Stimulated activated CD4-positive, alpha-beta T cell treated with anti-CD3 and anti-CD28 coated beads, Interleukin-1b, Interleukin-23, amount 100 ng/mL, for 48 hours (primary cell): ENCODE measurements at regions not wholly inside any gene's neighbourhood (a gene's known extent, or its start where the extent isn't known, plus 50 kb on each side); places are given as distances from the start of the nearest gene placed in this dataset.
"Not testable (repeated sequence)": the region's sequence is repeated elsewhere in the genome, so short reads cannot be mapped to it uniquely, and the experiment has no call there.

Experiments used
- DNase-seq: peaks from one replicate; pipeline ENCODE4 v3.0.0-alpha.2; 2020

GRCh38 chr2:142756430-142756829 lies 121.0 kb upstream of the KYNU start:
- DNase-seq, result no peak

- no peak for DNase-seq
These were observed 122.3 kb upstream of the KYNU start for GRCh38 chr2:142755191-142755590.

DNA sequence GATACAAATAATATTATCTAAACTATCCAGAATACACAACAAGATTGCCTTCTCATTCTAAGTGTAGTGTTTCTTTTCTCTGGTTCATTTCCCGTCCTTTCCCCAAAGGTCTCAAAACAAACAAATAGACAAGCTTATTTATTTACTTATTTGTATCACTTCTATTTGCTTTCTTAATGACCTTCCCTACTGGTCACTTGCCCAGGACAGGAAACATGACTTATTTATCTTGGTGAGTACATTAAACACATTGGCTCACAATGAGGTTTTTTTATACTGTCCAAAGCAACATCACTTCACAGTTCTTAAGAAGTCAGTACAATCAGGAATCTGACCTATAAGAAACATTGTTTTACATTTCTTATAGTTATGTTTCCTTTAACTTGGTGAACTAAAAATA lies 123.3 kb upstream of the KYNU start:
- DNase-seq, result no peak

DNA sequence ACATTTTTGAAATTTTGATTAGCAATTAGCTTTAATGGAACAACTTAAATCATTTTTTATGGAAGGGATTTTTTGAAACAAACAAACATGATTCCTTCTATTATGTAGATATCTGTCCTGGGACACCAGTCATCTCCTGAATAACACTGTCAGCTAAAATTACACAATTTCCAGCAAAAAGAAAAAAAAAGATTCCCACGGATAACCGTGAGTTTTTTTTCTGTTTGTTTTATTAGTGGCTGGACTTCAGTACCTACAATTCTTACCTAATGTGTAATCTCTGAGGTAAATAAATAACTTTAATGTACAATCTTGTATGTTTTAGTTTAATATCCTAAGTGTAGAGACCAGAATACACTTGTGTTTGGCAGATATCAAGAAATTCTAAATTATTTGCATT lies 126.6 kb upstream of the KYNU start:
- DNase-seq, result no peak

DNA sequence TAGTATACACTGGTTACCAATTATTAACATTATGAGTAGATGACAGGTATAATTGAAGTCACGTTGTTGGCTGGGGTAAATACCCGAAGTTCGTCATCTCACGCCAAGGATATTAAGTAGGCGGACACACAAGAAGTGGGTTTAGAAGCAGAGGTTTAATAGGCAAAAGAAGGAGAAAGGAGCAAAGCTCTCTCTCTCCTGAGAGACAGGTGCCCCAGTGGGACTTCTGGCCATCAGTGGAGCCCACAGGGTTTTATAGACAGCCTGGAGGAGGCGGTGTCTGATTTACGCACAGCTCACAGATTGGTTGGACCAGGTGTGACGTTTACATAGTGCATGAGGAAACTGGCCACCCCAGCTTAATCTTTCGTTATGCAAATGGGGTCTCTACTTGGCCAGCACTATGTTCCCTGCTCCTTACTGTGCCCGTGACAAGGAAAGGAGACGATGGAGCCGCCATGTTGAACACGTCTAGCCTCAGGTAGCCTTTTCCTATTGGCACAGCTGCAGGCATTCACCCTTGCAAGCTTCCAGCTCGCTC lies 128.8 kb upstream of the KYNU start:
- DNase-seq, result no peak

DNA sequence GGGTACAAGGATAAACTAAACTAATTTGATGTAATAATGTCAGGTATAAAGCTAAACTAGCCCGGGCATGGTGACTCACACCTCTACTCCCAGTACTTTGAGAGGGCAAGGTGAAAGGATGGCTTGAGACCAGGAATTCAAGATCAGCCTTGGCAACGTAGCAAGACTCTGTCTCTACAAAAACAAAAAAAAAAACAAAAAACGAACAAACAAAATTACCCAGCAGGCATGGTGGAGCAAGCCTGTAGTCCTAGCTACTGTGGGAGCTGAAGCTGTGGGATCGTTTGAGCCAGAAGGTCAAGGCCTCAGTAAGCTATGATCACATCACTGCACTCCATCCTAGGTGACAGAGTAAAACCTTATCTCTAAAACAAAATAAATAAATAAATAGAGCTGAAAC lies 131.8 kb upstream of the KYNU start:
- no peak for DNase-seq

DNA sequence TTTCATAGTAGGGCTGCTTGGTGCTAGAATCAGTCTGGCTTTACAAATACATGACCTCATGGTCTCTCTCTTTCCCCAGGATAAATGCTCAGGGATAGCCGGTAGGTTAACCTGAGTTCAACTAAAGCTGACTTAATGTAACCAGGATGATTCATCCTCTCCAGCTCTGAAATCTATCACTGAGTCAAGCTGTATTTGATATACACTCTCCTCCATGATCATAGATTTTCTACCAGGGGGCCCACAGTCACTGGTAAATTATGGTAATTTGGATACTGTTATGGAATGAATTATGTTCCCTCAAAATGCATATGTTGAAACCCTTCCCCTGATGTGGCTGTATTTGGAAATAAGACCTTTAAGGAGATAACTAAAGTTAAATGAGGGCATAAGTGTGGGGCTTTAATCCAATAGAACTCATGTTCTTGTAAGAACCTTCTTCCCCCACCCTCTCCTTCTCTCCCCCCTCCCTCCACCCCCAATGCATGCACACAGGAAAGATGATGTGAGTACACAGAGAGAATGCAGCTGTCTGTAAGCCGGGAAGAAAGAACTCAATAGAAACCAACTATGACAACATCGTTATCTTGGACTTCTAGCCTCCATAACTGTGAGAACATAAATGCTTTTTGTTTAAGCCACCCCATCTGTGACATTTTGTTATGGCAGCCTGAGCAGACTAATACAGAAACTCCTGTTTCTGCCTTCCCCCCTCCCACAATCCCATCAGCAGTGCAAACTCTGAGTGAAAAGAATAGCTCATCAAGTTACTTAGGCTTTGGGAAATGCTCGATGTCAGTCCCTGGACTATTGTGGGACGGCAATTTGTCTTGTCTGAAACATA lies 134.9 kb upstream of the KYNU start:
- DNase-seq, result no peak

DNA sequence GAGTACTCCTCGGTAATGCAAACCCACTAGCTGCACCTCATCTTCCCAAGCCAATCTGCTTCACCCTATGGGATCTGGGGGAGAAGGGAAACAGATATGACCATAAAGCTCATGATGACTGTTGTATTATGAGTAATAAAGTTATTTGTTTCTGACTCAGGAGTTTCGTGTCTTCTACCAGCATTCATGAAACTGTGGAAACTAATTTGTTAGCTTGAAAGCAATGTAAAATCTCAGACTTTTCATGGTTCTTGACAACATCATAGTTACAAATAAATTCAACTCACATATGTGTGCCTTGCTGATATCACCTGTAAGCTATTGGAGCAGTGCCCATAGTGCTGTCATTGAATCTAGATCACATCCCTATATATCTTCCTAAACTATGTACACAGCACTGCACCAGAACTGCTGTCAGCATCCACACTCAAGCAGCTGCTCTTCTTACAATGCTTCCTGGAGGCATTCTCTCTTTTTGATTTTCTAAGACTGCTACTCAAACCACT lies 135.6 kb upstream of the KYNU start:
- no peak for DNase-seq

GRCh38 chr2:142734770-142735169 lies 142.7 kb upstream of the KYNU start:
- no peak for DNase-seq

- no peak for DNase-seq
These were observed 143.2 kb upstream of the KYNU start for GRCh38 chr2:142734231-142734630.

GRCh38 chr2:142729814-142730213 lies 147.7 kb upstream of the KYNU start:
- DNase-seq, result not testable (repeated sequence)

DNA sequence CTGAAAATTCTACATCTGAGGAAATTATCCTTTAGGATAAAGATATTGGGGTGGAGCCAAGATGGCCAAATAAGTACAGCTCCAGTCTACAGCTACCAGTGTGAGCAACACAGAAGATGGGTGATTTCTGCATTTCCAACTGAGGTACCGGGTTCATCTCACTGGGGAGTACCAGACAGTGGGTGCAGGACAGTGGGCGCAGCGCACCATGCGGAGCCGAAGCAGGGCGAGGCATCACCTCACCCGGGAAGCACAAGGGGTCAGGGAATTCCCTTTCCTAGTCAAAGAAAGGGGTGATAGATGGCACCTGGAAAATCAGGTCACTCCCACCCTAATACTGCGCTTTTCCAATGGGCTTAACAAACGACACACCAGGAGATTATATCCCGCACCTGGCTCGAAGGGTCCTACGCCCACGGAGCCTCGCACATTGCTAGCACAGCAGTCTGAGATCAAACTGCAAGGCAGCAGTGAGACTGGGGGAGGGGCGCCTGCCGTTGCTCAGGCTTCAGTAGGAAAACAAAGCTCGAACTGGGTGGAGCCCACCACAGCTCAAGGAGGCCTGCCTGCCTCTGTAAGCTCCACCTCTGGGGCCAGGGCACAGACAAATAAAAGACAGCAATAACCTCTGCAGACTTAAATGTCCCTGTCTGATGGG lies 149.5 kb upstream of the KYNU start:
- DNase-seq, result not testable (repeated sequence)

DNA sequence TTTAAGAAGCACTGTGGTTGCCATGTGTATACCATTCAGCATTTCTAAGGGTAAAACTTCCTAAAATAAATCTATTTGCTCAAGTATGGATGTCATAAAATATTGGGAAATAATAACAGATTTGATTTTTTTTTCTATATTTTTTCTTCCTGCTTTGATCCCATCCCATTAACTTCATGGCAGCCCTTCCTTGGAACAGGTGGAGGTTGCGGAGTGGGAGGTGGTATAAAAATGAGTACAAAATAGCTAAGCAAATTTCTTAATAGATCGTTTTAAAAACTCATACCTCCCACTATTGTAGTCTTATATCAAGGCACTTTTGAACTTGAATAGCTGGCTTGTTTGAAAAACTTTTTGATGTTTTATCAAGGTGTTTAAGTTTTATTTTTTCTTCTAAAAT lies 152.1 kb upstream of the KYNU start:
- DNase-seq, result no peak

DNA sequence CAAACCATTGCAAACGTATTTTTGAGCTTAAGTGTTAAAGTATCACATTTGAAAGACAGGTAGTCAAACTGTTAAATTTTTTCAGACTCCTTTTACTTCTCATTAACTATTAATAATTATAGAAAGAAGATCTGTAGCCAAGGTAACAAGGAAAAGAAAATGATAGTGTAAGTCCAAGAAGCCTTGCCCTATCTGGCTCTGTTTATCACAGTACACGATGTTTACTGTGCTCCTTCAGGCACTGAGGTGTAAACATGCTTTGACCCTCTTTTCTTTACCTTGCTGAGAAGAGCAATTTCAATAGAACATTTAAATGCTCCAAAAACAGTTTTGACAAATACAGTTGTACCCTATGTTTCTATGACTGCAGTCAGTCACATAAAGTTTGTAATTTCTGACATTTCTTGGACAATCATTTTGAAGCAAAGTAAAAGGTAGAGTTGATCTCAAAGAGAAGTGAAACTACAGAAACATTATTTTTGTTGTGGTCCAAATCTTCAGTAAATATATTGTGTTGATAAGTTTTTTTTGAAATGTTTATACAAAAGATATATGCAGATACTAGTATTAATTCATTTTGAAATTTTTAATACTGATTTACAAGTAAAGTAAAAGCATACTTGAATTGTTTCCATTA lies 152.6 kb upstream of the KYNU start:
- DNase-seq, result no peak

GRCh38 chr2:142724186-142724585 lies 153.3 kb upstream of the KYNU start:
- no peak for DNase-seq

DNA sequence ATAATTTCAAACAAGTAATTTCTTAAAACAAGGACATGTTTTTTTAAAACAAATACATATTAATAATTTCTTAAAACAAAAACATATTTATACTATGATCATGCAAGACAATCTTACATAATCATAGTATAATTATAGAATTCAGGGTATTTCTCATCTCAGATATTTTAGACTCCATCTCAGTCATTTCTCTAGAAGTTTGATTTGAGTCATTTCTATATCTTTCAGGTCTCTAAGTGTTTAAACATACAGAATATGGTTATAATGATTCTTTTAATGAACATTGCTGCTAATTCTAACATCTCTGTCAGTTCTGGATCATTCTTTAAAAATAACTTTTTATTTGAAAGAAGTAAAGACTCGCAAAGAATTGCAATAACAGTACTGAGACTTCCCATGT lies 154.2 kb upstream of the KYNU start:
- DNase-seq, result no peak

DNA sequence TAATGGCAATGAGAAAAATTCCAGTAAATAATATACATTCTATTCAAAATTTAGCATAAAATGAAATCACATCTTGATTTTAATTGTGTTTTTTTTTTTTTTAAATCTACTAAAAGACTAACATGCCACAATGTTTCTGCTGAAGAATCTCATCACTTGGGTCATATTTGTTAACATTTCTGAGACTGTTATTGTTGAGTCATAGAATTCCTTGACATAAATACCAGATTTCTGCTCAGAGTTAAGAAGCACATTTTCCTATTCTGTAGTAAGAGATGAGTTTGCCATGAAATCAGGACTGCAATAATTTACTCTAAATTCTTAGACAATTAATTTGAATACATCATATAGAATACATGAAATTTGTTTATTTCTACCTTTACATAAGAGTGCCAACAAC lies 154.9 kb upstream of the KYNU start:
- DNase-seq, result no peak

DNA sequence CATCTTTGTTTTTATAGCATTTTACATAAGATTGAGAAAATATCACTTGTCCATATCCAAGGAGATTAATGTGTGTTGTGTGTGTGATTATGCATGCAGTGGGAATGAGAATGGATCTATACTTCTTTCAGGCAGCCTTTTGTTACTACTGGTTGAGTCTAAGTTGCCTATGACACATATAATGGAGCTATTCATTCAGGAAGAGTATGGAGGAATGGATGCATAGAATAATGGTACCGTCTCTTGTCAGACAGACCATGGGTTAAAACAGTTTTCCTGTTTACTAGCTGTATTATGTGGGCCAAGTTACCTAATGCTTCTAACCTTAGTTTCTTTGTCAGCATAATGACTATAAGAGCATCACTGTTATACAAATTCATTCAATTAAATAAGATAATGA lies 155.4 kb upstream of the KYNU start:
- DNase-seq, result no peak

GRCh38 chr2:142721015-142721414 lies 156.4 kb upstream of the KYNU start:
- no peak for DNase-seq

DNA sequence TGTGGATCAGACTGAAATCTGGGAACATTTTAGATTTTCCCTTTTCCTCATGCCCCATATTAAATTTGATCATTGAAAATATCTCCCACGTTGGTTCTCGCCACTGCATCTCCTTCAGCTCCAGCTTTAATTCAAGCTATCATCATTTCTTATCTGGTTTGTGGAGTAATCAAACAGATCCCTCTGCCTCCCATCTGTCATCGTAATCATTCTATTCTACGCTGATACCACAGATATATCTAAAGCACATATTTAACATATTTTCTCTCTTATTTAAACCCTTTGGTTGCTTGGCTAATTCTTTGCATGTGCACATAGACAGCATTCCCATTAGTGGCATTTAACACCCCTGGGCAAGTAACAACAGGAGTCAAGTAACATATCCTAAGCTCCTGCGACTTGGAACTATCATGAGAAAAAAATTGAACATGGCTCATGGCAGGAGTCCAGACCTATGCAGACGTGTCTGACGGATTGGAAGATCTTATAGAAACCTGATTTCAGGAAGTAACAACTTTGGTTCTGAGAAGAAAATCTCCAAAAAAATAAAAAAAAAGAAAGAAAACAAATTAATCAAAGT lies 158.8 kb upstream of the KYNU start:
- no peak for DNase-seq

GRCh38 chr2:142716463-142717242 lies 160.8 kb upstream of the KYNU start:
- DNase-seq, result no peak

DNA sequence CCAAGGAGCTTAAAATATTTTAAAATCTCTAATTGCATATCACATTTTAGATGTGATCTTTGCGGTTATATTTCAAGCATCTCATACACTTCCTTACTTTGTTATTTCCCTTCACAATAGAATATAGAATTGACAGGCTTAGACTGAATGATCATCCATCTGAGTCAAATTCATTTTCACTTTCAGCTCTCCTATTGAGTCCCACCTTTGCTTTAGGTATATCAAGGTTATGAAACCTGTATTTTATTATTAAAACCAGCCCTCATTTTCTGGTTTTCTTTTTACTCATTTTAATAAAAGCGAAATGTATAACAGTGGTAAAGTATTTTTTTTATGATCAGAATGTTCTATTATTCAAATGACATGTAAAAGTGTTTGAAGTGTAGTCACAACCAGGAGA lies 162.9 kb upstream of the KYNU start:
- no peak for DNase-seq
